ENCODE measurements at regions not wholly inside any gene's neighbourhood (a gene's known extent, or its start where the extent isn't known, plus 50 kb on each side); places are given as distances from the start of the nearest gene placed in this dataset.
"Not testable (repeated sequence)": the region's sequence is repeated elsewhere in the genome, so short reads cannot be mapped to it uniquely, and the experiment has no call there.

DNA sequence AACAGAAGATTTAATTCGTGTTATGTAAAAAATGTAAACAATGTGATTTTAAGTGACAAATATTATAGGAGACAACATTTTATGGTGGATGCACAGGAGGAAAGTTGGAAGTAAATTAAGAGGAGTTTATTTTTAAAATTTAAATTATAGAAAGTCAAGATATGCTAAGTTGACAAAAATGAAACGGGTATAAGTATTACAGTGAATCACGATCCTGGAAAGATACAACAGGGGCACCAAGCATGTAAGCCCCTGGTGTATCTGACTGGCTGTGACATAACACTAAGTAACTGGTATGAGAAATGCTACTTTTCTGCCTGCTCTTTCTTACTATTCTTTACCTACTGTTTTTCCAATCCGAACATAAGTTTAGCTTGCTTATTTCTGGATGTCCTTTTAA, 419.8 kb upstream of the CHD1 start:
- TF ChIP-seq, protein P1, sequence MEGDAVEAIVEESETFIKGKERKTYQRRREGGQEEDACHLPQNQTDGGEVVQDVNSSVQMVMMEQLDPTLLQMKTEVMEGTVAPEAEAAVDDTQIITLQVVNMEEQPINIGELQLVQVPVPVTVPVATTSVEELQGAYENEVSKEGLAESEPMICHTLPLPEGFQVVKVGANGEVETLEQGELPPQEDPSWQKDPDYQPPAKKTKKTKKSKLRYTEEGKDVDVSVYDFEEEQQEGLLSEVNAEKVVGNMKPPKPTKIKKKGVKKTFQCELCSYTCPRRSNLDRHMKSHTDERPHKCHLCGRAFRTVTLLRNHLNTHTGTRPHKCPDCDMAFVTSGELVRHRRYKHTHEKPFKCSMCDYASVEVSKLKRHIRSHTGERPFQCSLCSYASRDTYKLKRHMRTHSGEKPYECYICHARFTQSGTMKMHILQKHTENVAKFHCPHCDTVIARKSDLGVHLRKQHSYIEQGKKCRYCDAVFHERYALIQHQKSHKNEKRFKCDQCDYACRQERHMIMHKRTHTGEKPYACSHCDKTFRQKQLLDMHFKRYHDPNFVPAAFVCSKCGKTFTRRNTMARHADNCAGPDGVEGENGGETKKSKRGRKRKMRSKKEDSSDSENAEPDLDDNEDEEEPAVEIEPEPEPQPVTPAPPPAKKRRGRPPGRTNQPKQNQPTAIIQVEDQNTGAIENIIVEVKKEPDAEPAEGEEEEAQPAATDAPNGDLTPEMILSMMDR (IDR thresholded peaks at IDR 0.05) = no peak
- Histone ChIP-seq H3K4me1 (no peaks in the 10 kb centered on the region), H3K79me2 (no peaks in the 10 kb centered on the region)

DNA sequence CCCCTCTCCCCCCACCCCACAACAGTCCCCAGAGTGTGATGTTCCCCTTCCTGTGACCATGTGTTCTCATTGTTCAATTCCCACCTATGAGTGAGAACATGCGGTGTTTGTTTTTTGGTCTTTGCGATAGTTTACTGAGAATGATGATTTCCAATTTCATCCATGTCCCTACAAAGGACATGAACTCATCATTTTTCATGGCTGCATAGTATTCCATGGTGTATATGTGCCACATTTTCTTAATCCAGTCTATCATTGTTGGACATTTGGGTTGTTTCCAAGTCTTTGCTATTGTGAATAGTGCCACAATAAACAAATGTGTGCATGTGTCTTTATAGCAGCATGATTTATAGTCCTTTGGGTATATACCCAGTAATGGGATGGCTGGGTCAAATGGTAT, 411.0 kb upstream of the CHD1 start:
- not testable (repeated sequence) for H3K27ac ChIP-seq; H2AFZ ChIP-seq; H3K36me3 ChIP-seq (ENCODE audit: control insufficient read depth, insufficient read depth, low read length); H3K4me1 ChIP-seq; H3K4me3 ChIP-seq (ENCODE audit: low read depth, low read length); H3K27me3 ChIP-seq (ENCODE audit: control insufficient read depth, insufficient read depth, low read length); H3K9ac ChIP-seq; H3K79me2 ChIP-seq; H3K9me3 ChIP-seq (ENCODE audit: control insufficient read depth, low read length); H3K4me2 ChIP-seq (ENCODE audit: low read length)

More for the DNA sequence above, 419.8 kb upstream of the CHD1 start:
- H3K27ac ChIP-seq = no peak overlapping the region
- no peaks in the 10 kb centered on the region for H3K27me3 ChIP-seq (ENCODE audit: control insufficient read depth, insufficient read depth, low read length)
- no peak overlapping the region for H3K9ac ChIP-seq
- H3K36me3 ChIP-seq (ENCODE audit: control insufficient read depth, insufficient read depth, low read length) = no peaks in the 10 kb centered on the region
- H3K9me3 ChIP-seq (ENCODE audit: control insufficient read depth, low read length) = peaks cover 4% of the 10 kb centered on the region
- no peak overlapping the region for H3K4me2 ChIP-seq (ENCODE audit: low read length)
- no peak overlapping the region for H3K4me3 ChIP-seq (ENCODE audit: low read depth, low read length)
- H2AFZ ChIP-seq = no peak overlapping the region

DNA sequence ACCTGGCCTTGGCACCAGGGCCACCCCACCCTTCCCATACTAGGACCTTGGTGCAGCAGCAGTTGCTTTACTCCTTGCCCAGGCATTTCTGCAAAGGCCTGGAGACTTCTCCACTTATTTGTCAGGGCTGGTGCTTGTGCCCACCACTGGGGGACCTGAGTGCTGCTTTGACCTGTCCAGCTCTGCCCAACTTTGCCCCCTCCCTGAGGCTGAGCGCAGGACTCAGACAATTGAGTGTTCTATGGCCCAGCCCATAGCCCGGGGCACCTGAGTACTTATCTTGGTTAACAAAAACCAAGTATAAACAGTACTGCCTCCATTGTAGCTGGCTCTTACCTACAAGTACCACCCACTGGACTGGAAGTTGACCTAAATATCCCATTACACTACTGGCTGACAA, 406.1 kb upstream of the CHD1 start:
- TF ChIP-seq, protein P1 (IDR thresholded peaks at IDR 0.05) = no peak
- Histone ChIP-seq H3K27ac (no peak overlapping the region), H3K4me2 (ENCODE audit: low read length) (no peak overlapping the region), H3K9me3 (ENCODE audit: control insufficient read depth, low read length) (no peaks in the 10 kb centered on the region), H2AFZ (no peak overlapping the region), H3K36me3 (ENCODE audit: control insufficient read depth, insufficient read depth, low read length) (no peaks in the 10 kb centered on the region), H3K4me3 (ENCODE audit: low read depth, low read length) (no peak overlapping the region), H3K27me3 (ENCODE audit: control insufficient read depth, insufficient read depth, low read length) (no peaks in the 10 kb centered on the region), H3K79me2 (no peaks in the 10 kb centered on the region), H3K4me1 (no peaks in the 10 kb centered on the region), H3K9ac (no peak overlapping the region)

DNA sequence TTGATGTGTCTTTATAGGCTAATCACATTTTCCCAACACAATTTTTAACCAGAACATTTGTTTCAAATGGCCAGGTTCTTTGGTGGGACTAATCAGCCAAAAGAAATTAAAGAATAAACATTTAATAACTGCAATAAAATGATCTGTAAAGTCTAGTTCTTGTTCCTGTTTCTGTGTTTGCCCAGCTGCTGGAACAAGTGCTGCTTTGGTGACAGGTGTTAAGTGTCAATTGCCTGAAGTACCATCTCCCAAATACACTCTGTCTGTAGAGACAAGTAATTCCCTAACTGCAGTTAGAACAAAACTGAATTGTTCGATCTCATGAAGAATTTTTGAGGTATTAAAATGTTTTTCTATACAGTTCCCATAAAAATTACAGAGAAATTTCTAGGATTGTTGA, 402.3 kb upstream of the CHD1 start:
- no peaks in the 10 kb centered on the region for H3K79me2 ChIP-seq
- no peaks in the 10 kb centered on the region for H3K9me3 ChIP-seq (ENCODE audit: control insufficient read depth, low read length)
- no peak overlapping the region for H3K9ac ChIP-seq
- H3K36me3 ChIP-seq (ENCODE audit: control insufficient read depth, insufficient read depth, low read length) = no peaks in the 10 kb centered on the region
- H3K4me2 ChIP-seq (ENCODE audit: low read length) = no peak overlapping the region
- H3K27me3 ChIP-seq (ENCODE audit: control insufficient read depth, insufficient read depth, low read length) = no peaks in the 10 kb centered on the region
- H2AFZ ChIP-seq = no peak overlapping the region
- no peaks in the 10 kb centered on the region for H3K4me1 ChIP-seq
- H3K27ac ChIP-seq = no peak overlapping the region
- H3K4me3 ChIP-seq (ENCODE audit: low read depth, low read length) = no peak overlapping the region
- TF ChIP-seq, protein P1 (IDR thresholded peaks at IDR 0.05) = no peak

DNA sequence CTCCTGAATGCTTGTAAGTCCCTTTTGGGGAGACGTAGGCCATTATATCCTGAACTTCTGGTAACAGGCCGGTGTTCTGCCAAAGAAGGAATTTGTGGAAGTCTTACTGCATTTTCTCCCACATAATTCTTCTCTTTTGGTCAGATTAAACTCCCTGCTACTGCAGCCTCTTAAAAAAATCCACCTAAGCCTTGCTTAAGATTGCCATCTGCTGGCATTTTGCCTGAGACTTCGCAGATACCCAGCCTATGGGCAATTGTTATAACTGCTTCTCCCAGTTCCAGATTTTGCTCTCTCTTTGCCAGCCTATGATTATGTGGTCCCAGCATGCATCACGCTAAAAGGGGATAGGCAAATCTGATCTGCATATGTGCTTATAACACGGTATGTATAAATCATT, 391.6 kb upstream of the CHD1 start:
- Histone ChIP-seq H3K27ac (no peak overlapping the region), H3K4me1 (no peaks in the 10 kb centered on the region), H3K9ac (no peak overlapping the region), H3K27me3 (ENCODE audit: control insufficient read depth, insufficient read depth, low read length) (no peaks in the 10 kb centered on the region), H2AFZ (no peak overlapping the region), H3K4me2 (ENCODE audit: low read length) (no peak overlapping the region), H3K79me2 (no peaks in the 10 kb centered on the region), H3K36me3 (ENCODE audit: control insufficient read depth, insufficient read depth, low read length) (no peaks in the 10 kb centered on the region), H3K4me3 (ENCODE audit: low read depth, low read length) (no peak overlapping the region), H3K9me3 (ENCODE audit: control insufficient read depth, low read length) (no peaks in the 10 kb centered on the region)
- TF ChIP-seq, protein P1 (IDR thresholded peaks at IDR 0.05) = no peak
